Peyer's patch (tissue), 4 donors: ENCODE measurements at regions not wholly inside any gene's neighbourhood (a gene's known extent, or its start where the extent isn't known, plus 50 kb on each side); places are given as distances from the start of the nearest gene placed in this dataset.

ENCODE experiments used
- CTCF ChIP-seq, 6 experiments: fragments of 450-650 bp in 4 of 6; fragments of 200-600 bp in 2 of 6; sonication (generic) in 1 of 6; IDR thresholded peaks; one replicate each; pipeline ENCODE4 v1.5.1; 2017 to 2019; ENCODE audit warnings: antibody characterized with exemption in 6 of 6, mild to moderate bottlenecking in 3 of 6, moderate library complexity in 1 of 6
- POLR2A ChIP-seq, 2 donors: fragments of 450-650 bp; IDR thresholded peaks; one replicate each; pipeline ENCODE4 v1.5.1; 2017; ENCODE audit warnings: antibody characterized with exemption in 2 of 2, mild to moderate bottlenecking in 2 of 2, moderate library complexity in 2 of 2

DNA sequence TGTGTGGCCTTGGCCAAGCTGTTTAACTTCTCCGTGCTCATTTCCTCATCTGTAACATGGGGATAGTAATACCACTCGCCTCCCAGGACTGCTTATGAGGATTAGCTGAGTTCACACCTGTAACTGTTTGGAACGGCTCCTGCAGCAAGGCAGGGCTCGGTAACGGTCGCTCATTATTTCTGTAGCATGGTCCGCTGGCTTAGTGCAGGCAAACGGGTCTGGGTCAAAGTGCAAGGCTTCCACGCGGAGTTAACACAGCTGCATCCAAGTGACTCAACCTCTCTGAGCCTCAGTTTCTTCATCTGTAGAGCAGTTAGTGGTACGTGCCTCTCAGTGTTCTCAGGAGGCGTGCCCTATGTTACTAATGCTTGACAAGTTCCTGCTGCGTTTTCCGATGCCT lies 94.3 kb upstream of the YWHAQ start:
- TF ChIP-seq CTCF (IDR thresholded peaks at IDR 0.05) (no peak), POLR2A (IDR thresholded peaks at IDR 0.05) (no peak)
